GM18861 (cell line): ENCODE measurements at regions not wholly inside any gene's neighbourhood (a gene's known extent, or its start where the extent isn't known, plus 50 kb on each side); places are given as distances from the start of the nearest gene placed in this dataset.
"Not testable (repeated sequence)": the region's sequence is repeated elsewhere in the genome, so short reads cannot be mapped to it uniquely, and the experiment has no call there.

Source experiments
- ATAC-seq: cut with Tn5 transposase; IDR thresholded peaks from one replicate; pipeline ENCODE4 v1.9.1; 2021; ENCODE audit not compliant: unreplicated experiment

GRCh38 chr5:102554082-102554481 lies 55.3 kb upstream of the SLCO6A1 start:
- ATAC-seq = no peak

- peak; percentile 56 for ATAC-seq
Measured at GRCh38 chr5:102554728-102555127, 55.9 kb upstream of the SLCO6A1 start.

- ATAC-seq = no peak
Measured at GRCh38 chr5:102561894-102562760, 63.3 kb upstream of the SLCO6A1 start.

GRCh38 chr5:102570747-102571146 lies 71.9 kb upstream of the SLCO6A1 start:
- ATAC-seq = no peak

DNA sequence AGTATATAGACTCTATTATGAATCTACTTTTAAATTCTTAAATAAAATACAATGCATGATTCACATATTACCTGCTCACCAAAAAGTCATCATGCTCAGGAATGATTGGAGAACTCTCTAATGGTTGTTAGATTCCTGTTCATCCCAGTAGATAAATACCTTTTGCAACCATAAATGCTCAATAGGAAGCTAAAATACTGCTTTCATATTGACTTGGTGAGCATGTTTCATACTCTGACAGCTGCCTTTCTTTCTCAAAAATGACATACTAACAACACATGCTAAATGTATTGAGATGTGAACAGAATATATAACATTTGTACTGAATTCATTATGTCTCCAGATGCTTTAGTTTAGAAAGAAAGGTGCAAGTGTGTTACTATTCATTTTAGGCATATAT lies 79.6 kb upstream of the SLCO6A1 start:
- ATAC-seq = no peak

GRCh38 chr5:102579379-102579778 lies 80.6 kb upstream of the SLCO6A1 start:
- ATAC-seq = no peak

- no peak for ATAC-seq
Measured at GRCh38 chr5:102581011-102581410, 82.2 kb upstream of the SLCO6A1 start.

- no peak for ATAC-seq
Measured at GRCh38 chr5:102582696-102583095, 83.9 kb upstream of the SLCO6A1 start.

DNA sequence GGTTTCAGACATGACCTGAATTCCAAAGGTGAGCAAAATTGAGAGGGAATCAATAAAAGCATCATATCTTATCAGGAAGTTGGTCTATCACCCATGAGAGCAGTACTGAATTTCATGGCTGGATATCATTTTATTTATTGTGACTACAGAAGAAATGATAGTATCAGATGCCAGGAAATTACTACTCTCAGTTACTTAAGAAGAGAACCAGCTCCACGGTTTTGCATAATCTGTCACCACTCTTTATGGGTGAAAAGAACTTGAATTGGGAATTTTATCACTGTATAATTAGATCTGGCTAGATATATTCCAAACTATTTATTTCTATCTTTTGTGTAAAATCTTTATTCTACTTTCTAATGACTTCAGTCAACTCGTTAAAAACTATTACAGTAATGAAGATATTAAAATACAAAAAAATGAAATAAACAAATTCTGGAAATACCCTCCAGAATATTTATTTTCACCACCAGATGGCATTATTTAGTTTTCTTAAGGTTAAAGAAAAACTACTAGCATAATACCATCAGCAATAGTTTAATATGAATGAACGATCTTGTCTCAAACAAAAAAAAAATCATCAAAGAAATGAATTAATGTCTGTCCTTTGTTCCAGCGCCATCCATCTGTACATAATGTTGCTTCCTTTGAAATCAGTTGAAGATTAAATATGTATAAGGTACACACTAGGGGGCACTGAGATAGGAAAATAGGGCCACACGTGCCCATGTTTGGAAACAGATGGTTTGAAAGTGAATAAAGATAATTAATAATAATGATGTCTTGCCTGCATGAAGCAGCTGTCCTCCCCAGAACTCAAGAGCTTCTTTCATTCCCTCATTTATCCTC lies 84.7 kb upstream of the SLCO6A1 start:
- ATAC-seq = no peak

- no peak for ATAC-seq
Measured at GRCh38 chr5:102589661-102590060, 90.9 kb upstream of the SLCO6A1 start.

GRCh38 chr5:102590467-102590866 lies 91.7 kb upstream of the SLCO6A1 start:
- ATAC-seq = no peak

GRCh38 chr5:102591650-102592049 lies 92.8 kb upstream of the SLCO6A1 start:
- peak; percentile 83 for ATAC-seq

DNA sequence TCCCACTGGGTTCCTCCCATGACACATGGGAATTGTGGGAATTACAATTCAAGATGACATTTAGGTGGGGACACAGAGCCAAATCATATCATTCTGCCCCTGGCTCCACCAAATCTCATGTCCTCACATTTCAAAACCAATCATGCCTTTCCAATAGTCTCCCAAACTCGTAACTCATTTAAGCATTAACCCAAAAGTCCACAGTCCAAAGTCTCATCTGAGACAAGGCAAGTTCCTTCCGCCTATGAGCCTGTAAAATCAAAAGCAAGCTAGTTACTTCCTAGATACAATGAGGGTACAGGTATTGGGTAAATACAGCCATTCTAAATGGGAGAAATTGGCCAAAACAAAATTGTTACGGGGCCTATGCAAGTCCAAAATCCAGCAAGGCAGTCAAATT lies 93.8 kb upstream of the SLCO6A1 start:
- not testable (repeated sequence) for ATAC-seq

GRCh38 chr5:102594192-102594591 lies 95.4 kb upstream of the SLCO6A1 start:
- ATAC-seq = no peak

GRCh38 chr5:102595332-102595731 lies 96.5 kb upstream of the SLCO6A1 start:
- ATAC-seq = no peak

DNA sequence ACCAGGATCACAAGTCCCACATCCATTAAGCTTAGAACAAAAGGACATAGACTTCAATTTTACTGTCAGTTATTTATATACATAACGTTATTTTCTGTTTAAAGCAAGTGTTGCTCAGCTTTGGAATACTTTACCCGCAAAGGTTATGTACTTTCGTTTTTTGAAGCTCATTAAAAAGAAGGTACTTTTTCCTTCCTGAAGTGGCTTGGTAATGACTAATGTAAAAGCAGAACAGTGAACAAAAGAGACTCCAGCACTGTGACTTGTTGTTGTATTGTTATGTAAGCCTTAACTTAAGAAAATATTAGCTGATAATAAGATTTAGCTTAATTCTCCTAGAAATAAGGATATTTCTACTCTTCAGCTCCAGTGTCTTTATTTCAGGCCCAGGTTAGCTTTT lies 97.3 kb upstream of the SLCO6A1 start:
- peak; percentile 74 for ATAC-seq

- no peak for ATAC-seq
Measured at GRCh38 chr5:102596951-102597350, 98.2 kb upstream of the SLCO6A1 start.

DNA sequence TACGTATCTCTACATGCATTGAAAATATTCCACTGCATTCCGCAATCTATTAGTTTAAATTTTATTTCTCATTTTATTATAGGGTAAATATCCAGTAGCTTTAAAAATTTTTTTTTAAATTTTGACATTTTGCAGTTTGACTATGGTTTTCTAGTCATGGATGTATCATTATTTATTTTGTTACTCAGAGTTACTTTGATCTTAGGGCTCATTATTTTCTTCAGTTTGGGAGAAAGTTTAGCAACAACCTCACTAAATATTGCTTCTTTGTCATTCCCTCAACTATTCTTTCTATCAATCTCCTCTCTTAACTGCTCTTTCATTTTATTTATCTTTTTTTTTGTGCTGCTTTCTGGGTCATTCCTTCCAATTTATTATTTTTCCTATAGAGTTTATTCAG lies 100.5 kb upstream of the SLCO6A1 start:
- no peak for ATAC-seq

DNA sequence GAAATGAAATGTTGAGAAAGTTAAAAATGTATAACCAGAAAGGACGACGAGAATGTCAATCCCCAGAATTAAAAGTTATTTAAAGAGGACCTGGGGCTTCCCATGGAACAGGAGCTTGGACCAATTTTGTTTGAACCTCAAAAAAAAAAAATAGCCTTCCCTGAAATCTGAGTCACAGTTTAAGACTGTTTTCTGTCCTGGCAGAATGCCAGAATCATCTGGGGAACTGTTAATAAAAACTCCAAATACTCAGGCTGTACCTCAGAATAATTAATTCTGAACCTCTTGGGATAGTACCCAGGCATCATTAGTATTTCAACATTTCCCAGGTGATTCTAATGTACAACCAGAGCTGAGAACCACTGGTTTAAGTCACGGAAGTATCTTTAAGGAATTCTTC lies 102.2 kb upstream of the SLCO6A1 start:
- no peak for ATAC-seq

GRCh38 chr5:102603670-102604069 lies 104.9 kb upstream of the SLCO6A1 start:
- no peak for ATAC-seq

DNA sequence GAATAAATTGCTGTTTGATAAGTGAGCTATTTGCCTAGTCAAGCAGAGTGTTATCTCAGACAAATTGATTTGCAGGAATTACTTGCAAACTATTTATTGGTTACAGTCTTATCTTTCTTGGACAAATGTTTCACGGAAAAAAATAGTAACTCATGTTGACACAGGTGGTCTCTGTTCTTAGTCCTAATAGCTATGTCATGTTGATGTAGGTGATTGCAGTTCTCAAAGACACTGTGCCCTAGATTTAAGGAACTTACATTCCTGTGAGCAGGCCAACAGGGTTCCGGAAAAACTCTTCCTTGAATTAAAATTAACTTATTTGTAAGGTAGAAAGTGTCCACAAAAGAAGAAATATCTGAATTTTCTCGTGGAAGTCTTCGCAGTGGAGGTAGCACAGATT lies 109.6 kb upstream of the SLCO6A1 start:
- no peak for ATAC-seq

GRCh38 chr5:102611312-102611711 lies 112.5 kb upstream of the SLCO6A1 start:
- no peak for ATAC-seq
